ENCODE measurements at regions not wholly inside any gene's neighbourhood (a gene's known extent, or its start where the extent isn't known, plus 50 kb on each side); places are given as distances from the start of the nearest gene placed in this dataset.
"Not testable (repeated sequence)": the region's sequence is repeated elsewhere in the genome, so short reads cannot be mapped to it uniquely, and the experiment has no call there.

- DNase-seq: no peak
These were observed 400.2 kb downstream of the KCNA4 start for GRCh38 chr11:29616611-29617010.

GRCh38 chr11:29612423-29612822 lies 404.4 kb downstream of the KCNA4 start:
- no peak for DNase-seq

- DNase-seq: no peak
These were observed 410.3 kb downstream of the KCNA4 start for GRCh38 chr11:29606330-29607031.

- DNase-seq: not testable (repeated sequence)
These were observed 416.7 kb downstream of the KCNA4 start for GRCh38 chr11:29600151-29600575.

GRCh38 chr11:29584342-29584741 lies 432.5 kb downstream of the KCNA4 start:
- DNase-seq: no peak

- DNase-seq: no peak
These were observed 438.0 kb downstream of the KCNA4 start for GRCh38 chr11:29578806-29579205.

GRCh38 chr11:29564486-29564885 lies 452.3 kb downstream of the KCNA4 start:
- no peak for DNase-seq

- no peak for DNase-seq
These were observed 454.6 kb downstream of the KCNA4 start for GRCh38 chr11:29562183-29562582.

- no peak for DNase-seq
These were observed 462.8 kb downstream of the KCNA4 start for GRCh38 chr11:29553990-29554389.

- no peak for DNase-seq
These were observed 478.3 kb downstream of the KCNA4 start for GRCh38 chr11:29538339-29539036.

GRCh38 chr11:29534836-29535235 lies 482.0 kb downstream of the KCNA4 start:
- DNase-seq: no peak

- no peak for DNase-seq
These were observed 485.9 kb downstream of the KCNA4 start for GRCh38 chr11:29530961-29531360.

GRCh38 chr11:29527391-29527936 lies 489.4 kb downstream of the KCNA4 start:
- DNase-seq: no peak

- DNase-seq: no peak
These were observed 498.2 kb downstream of the KCNA4 start for GRCh38 chr11:29518389-29519174.

- DNase-seq: no peak
These were observed 505.4 kb downstream of the KCNA4 start for GRCh38 chr11:29511394-29511793.

- no peak for DNase-seq
These were observed 509.5 kb downstream of the KCNA4 start for GRCh38 chr11:29507376-29507775.

GRCh38 chr11:29495676-29496075 lies 521.2 kb downstream of the KCNA4 start:
- DNase-seq: no peak

GRCh38 chr11:29490938-29491337 lies 525.9 kb downstream of the KCNA4 start:
- DNase-seq: no peak

- DNase-seq: no peak
These were observed 530.5 kb downstream of the KCNA4 start for GRCh38 chr11:29486301-29486700.

- no peak for DNase-seq
These were observed 531.2 kb downstream of the KCNA4 start for GRCh38 chr11:29485641-29486040.

- DNase-seq: no peak
These were observed 532.3 kb downstream of the KCNA4 start for GRCh38 chr11:29484548-29484947.

- DNase-seq: no peak
These were observed 533.0 kb downstream of the KCNA4 start for GRCh38 chr11:29483831-29484230.

GRCh38 chr11:29482510-29482909 lies 534.3 kb downstream of the KCNA4 start:
- no peak for DNase-seq

Measured in stimulated activated CD4-positive, alpha-beta T cell treated with anti-CD3 and anti-CD28 coated beads, Interleukin-4, amount 100 ng/mL, for 1 hour (primary cell).